ENCODE measurements at regions not wholly inside any gene's neighbourhood (a gene's known extent, or its start where the extent isn't known, plus 50 kb on each side); places are given as distances from the start of the nearest gene placed in this dataset.
"Not testable (repeated sequence)": the region's sequence is repeated elsewhere in the genome, so short reads cannot be mapped to it uniquely, and the experiment has no call there.

- Histone ChIP-seq H3K36me3 (ENCODE audit: control insufficient read depth in 3 of 3, insufficient read depth in 2 of 3, low read depth in 1 of 3, low read length in 3 of 3) (no peaks in the 10 kb centered on the region), H3K4me1 (ENCODE audit: control insufficient read depth in 3 of 3, insufficient read depth in 2 of 3, low read depth in 1 of 3, low read length in 2 of 3) (no peaks in the 10 kb centered on the region), H3K27ac (ENCODE audit: low read depth in 1 of 3, low read length in 2 of 3) (no peak overlapping the region), H3K27me3 (ENCODE audit: control insufficient read depth in 3 of 3, insufficient read depth in 3 of 3, low read length in 3 of 3) (no peaks in the 10 kb centered on the region), H3K4me3 (ENCODE audit: low read depth in 1 of 3, low read length in 3 of 3) (no peak overlapping the region), H3K9me3 (ENCODE audit: control insufficient read depth in 2 of 2, insufficient read depth in 1 of 2, low read depth in 1 of 2, low read length in 1 of 2) (no peaks in the 10 kb centered on the region)
- FAIRE-seq: no peak
- WGBS, 3 donors: 90 to 98% (median 97%) methylated on average over 9 of the region's 9 CpGs
- no peak for DNase-seq
Measured at GRCh38 chr12:116375278-116375842, 97.9 kb upstream of the MED13L start.

GRCh38 chr12:116376354-116377193, 99.1 kb upstream of the MED13L start:
- H3K4me1 ChIP-seq (ENCODE audit: control insufficient read depth in 3 of 3, insufficient read depth in 2 of 3, low read depth in 1 of 3, low read length in 2 of 3): no peaks in the 10 kb centered on the region
- H3K36me3 ChIP-seq (ENCODE audit: control insufficient read depth in 3 of 3, insufficient read depth in 2 of 3, low read depth in 1 of 3, low read length in 3 of 3): no peaks in the 10 kb centered on the region
- H3K27me3 ChIP-seq (ENCODE audit: control insufficient read depth in 3 of 3, insufficient read depth in 3 of 3, low read length in 3 of 3): no peaks in the 10 kb centered on the region
- DNase-seq: no peak
- no peak overlapping the region for H3K4me3 ChIP-seq (ENCODE audit: low read depth in 1 of 3, low read length in 3 of 3)
- no peak overlapping the region for H3K27ac ChIP-seq (ENCODE audit: low read depth in 1 of 3, low read length in 2 of 3)
- 42 to 57% (median 50%) methylated on average over 11 of the region's 11 CpGs for WGBS, 3 donors
- H3K9me3 ChIP-seq (ENCODE audit: control insufficient read depth in 2 of 2, insufficient read depth in 1 of 2, low read depth in 1 of 2, low read length in 1 of 2): no peaks in the 10 kb centered on the region
- FAIRE-seq: no peak

- not testable (repeated sequence) for H3K27me3 ChIP-seq (ENCODE audit: control insufficient read depth in 3 of 3, insufficient read depth in 3 of 3, low read length in 3 of 3); FAIRE-seq; H3K27ac ChIP-seq (ENCODE audit: low read depth in 1 of 3, low read length in 2 of 3); H3K4me3 ChIP-seq (ENCODE audit: low read depth in 1 of 3, low read length in 3 of 3); DNase-seq; H3K9me3 ChIP-seq (ENCODE audit: control insufficient read depth in 2 of 2, insufficient read depth in 1 of 2, low read depth in 1 of 2, low read length in 1 of 2); H3K4me1 ChIP-seq (ENCODE audit: control insufficient read depth in 3 of 3, insufficient read depth in 2 of 3, low read depth in 1 of 3, low read length in 2 of 3); H3K36me3 ChIP-seq (ENCODE audit: control insufficient read depth in 3 of 3, insufficient read depth in 2 of 3, low read depth in 1 of 3, low read length in 3 of 3)
- WGBS, 3 donors: 87 to 91% (median 90%) methylated on average over 6 of the region's 6 CpGs
Measured at GRCh38 chr12:116377194-116377571, 99.7 kb upstream of the MED13L start.

GRCh38 chr12:116378002-116378401, 100.5 kb upstream of the MED13L start:
- 95 to 99% (median 95%) methylated on average over 11 of the region's 11 CpGs for WGBS, 3 donors
- Histone ChIP-seq H3K9me3 (ENCODE audit: control insufficient read depth in 2 of 2, insufficient read depth in 1 of 2, low read depth in 1 of 2, low read length in 1 of 2) (no peaks in the 10 kb centered on the region), H3K4me1 (ENCODE audit: control insufficient read depth in 3 of 3, insufficient read depth in 2 of 3, low read depth in 1 of 3, low read length in 2 of 3) (peaks cover 0 to 8% (median 0%) of the 10 kb centered on the region in 3 donors), H3K4me3 (ENCODE audit: low read depth in 1 of 3, low read length in 3 of 3) (no peak overlapping the region), H3K36me3 (ENCODE audit: control insufficient read depth in 3 of 3, insufficient read depth in 2 of 3, low read depth in 1 of 3, low read length in 3 of 3) (no peaks in the 10 kb centered on the region), H3K27me3 (ENCODE audit: control insufficient read depth in 3 of 3, insufficient read depth in 3 of 3, low read length in 3 of 3) (no peaks in the 10 kb centered on the region), H3K27ac (ENCODE audit: low read depth in 1 of 3, low read length in 2 of 3) (no peak overlapping the region)
- FAIRE-seq: no peak
- DNase-seq: no peak

- no peak overlapping the region for H3K27ac ChIP-seq (ENCODE audit: low read depth in 1 of 3, low read length in 2 of 3)
- DNase-seq (no peak), FAIRE-seq (no peak)
- no peaks in the 10 kb centered on the region for H3K27me3 ChIP-seq (ENCODE audit: control insufficient read depth in 3 of 3, insufficient read depth in 3 of 3, low read length in 3 of 3)
- 86 to 95% (median 89%) methylated on average over 4 of the region's 4 CpGs for whole genome bisulfite sequencing, 3 donors
- peaks cover 0 to 17% (median 4%) of the 10 kb centered on the region in 3 donors for H3K4me1 ChIP-seq (ENCODE audit: control insufficient read depth in 3 of 3, insufficient read depth in 2 of 3, low read depth in 1 of 3, low read length in 2 of 3)
- H3K36me3 ChIP-seq (ENCODE audit: control insufficient read depth in 3 of 3, insufficient read depth in 2 of 3, low read depth in 1 of 3, low read length in 3 of 3): no peaks in the 10 kb centered on the region
- no peaks in the 10 kb centered on the region for H3K9me3 ChIP-seq (ENCODE audit: control insufficient read depth in 2 of 2, insufficient read depth in 1 of 2, low read depth in 1 of 2, low read length in 1 of 2)
- no peak overlapping the region for H3K4me3 ChIP-seq (ENCODE audit: low read depth in 1 of 3, low read length in 3 of 3)
Measured at GRCh38 chr12:116380108-116380507, 102.6 kb upstream of the MED13L start.

- FAIRE-seq; DNase-seq; H3K36me3 ChIP-seq (ENCODE audit: control insufficient read depth in 3 of 3, insufficient read depth in 2 of 3, low read depth in 1 of 3, low read length in 3 of 3); H3K27me3 ChIP-seq (ENCODE audit: control insufficient read depth in 3 of 3, insufficient read depth in 3 of 3, low read length in 3 of 3); H3K9me3 ChIP-seq (ENCODE audit: control insufficient read depth in 2 of 2, insufficient read depth in 1 of 2, low read depth in 1 of 2, low read length in 1 of 2); H3K27ac ChIP-seq (ENCODE audit: low read depth in 1 of 3, low read length in 2 of 3); H3K4me3 ChIP-seq (ENCODE audit: low read depth in 1 of 3, low read length in 3 of 3): not testable (repeated sequence)
- WGBS, 3 donors: 94 to 100% (median 96%) methylated on average over 1 of the region's 1 CpG
- H3K4me1 ChIP-seq (ENCODE audit: control insufficient read depth in 3 of 3, insufficient read depth in 2 of 3, low read depth in 1 of 3, low read length in 2 of 3): peaks cover 0 to 17% (median 4%) of the 10 kb centered on the region in 3 donors
Measured at GRCh38 chr12:116380740-116381139, 103.2 kb upstream of the MED13L start.

- no peak for FAIRE-seq
- no peak overlapping the region for H3K4me3 ChIP-seq (ENCODE audit: low read depth in 1 of 3, low read length in 3 of 3)
- H3K27ac ChIP-seq (ENCODE audit: low read depth in 1 of 3, low read length in 2 of 3): no peak overlapping the region
- 68 to 92% (median 86%) methylated on average over 14 of the region's 14 CpGs for WGBS, 3 donors
- no peaks in the 10 kb centered on the region for H3K27me3 ChIP-seq (ENCODE audit: control insufficient read depth in 3 of 3, insufficient read depth in 3 of 3, low read length in 3 of 3)
- no peak for DNase-seq
- H3K36me3 ChIP-seq (ENCODE audit: control insufficient read depth in 3 of 3, insufficient read depth in 2 of 3, low read depth in 1 of 3, low read length in 3 of 3): no peaks in the 10 kb centered on the region
- no peaks in the 10 kb centered on the region for H3K9me3 ChIP-seq (ENCODE audit: control insufficient read depth in 2 of 2, insufficient read depth in 1 of 2, low read depth in 1 of 2, low read length in 1 of 2)
- H3K4me1 ChIP-seq (ENCODE audit: control insufficient read depth in 3 of 3, insufficient read depth in 2 of 3, low read depth in 1 of 3, low read length in 2 of 3): peaks cover 0 to 17% (median 4%) of the 10 kb centered on the region in 3 donors
Measured at GRCh38 chr12:116381240-116381743, 103.8 kb upstream of the MED13L start.

GRCh38 chr12:116381744-116382685, 104.5 kb upstream of the MED13L start:
- Histone ChIP-seq H3K27ac (ENCODE audit: low read depth in 1 of 3, low read length in 2 of 3) (peak overlapping the region in 1 of 3 donors; percentile 29), H3K9me3 (ENCODE audit: control insufficient read depth in 2 of 2, insufficient read depth in 1 of 2, low read depth in 1 of 2, low read length in 1 of 2) (no peaks in the 10 kb centered on the region), H3K4me3 (ENCODE audit: low read depth in 1 of 3, low read length in 3 of 3) (no peak overlapping the region), H3K36me3 (ENCODE audit: control insufficient read depth in 3 of 3, insufficient read depth in 2 of 3, low read depth in 1 of 3, low read length in 3 of 3) (no peaks in the 10 kb centered on the region), H3K27me3 (ENCODE audit: control insufficient read depth in 3 of 3, insufficient read depth in 3 of 3, low read length in 3 of 3) (no peaks in the 10 kb centered on the region), H3K4me1 (ENCODE audit: control insufficient read depth in 3 of 3, insufficient read depth in 2 of 3, low read depth in 1 of 3, low read length in 2 of 3) (peaks cover 0 to 17% (median 4%) of the 10 kb centered on the region in 3 donors)
- peak in 1 of 2 donors; percentile 16 for DNase-seq
- 61 to 67% (median 63%) methylated on average over 17 of the region's 17 CpGs for WGBS, 3 donors
- no peak for FAIRE-seq

Measured in small intestine (tissue), 7 donors.